Bronchial epithelial cell (primary cell): ENCODE measurements at regions not wholly inside any gene's neighbourhood (a gene's known extent, or its start where the extent isn't known, plus 50 kb on each side); places are given as distances from the start of the nearest gene placed in this dataset.

Experiments
- DNase-seq: peaks from one replicate; pipeline ENCODE4 v3.0.0-alpha.2; 2010; ENCODE audit warnings: low read depth
- FAIRE-seq: peaks from 2 replicates; lab custom pipeline; 2011; peaks lifted over from hg19 to GRCh38; lab: Jason Lieb, UNC
- H3K27me3 ChIP-seq: 2 replicates; pipeline ENCODE4 v1.5.1; 2011; ENCODE audit warnings: low read length; ENCODE audit not compliant: control insufficient read depth, insufficient read depth
- H3K36me3 ChIP-seq: 2 replicates; pipeline ENCODE4 v1.5.1; 2011; ENCODE audit warnings: low read length; ENCODE audit not compliant: control insufficient read depth, insufficient read depth
- H3K4me3 ChIP-seq: 2 replicates; pipeline ENCODE4 v1.5.1; 2011; ENCODE audit warnings: mild to moderate bottlenecking, low read depth, low read length, control low read depth
- CTCF ChIP-seq: IDR thresholded peaks from 2 replicates; pipeline ENCODE4 v1.5.1; 2011; ENCODE audit warnings: mild to moderate bottlenecking, moderate library complexity, low read length, control low read depth, inconsistent platforms; ENCODE audit not compliant: insufficient read depth, severe bottlenecking

GRCh38 chr2:198452327-198452726, 647.9 kb downstream of the PLCL1 start:
- Histone ChIP-seq H3K27me3 (no peaks in the 10 kb centered on the region), H3K4me3 (no peak overlapping the region), H3K36me3 (no peaks in the 10 kb centered on the region)
- FAIRE-seq (no peak), DNase-seq (no peak)
- TF ChIP-seq CTCF = no peak

GRCh38 chr2:198448789-198449188, 644.4 kb downstream of the PLCL1 start:
- H3K27me3 ChIP-seq = no peaks in the 10 kb centered on the region
- H3K36me3 ChIP-seq = no peaks in the 10 kb centered on the region
- no peak for TF ChIP-seq CTCF
- DNase-seq (peak; percentile 79), FAIRE-seq (no peak)
- H3K4me3 ChIP-seq = no peak overlapping the region

- no peak for DNase-seq
- H3K27me3 ChIP-seq = no peaks in the 10 kb centered on the region
- FAIRE-seq = no peak
- H3K36me3 ChIP-seq = no peaks in the 10 kb centered on the region
- no peak for TF ChIP-seq CTCF
- H3K4me3 ChIP-seq = no peak overlapping the region
Measured at GRCh38 chr2:198444800-198445287, 640.5 kb downstream of the PLCL1 start.

- FAIRE-seq (no peak), DNase-seq (peak; percentile 22)
Measured at GRCh38 chr2:198441901-198442300, 637.5 kb downstream of the PLCL1 start.

GRCh38 chr2:198441246-198441645, 636.9 kb downstream of the PLCL1 start:
- Histone ChIP-seq H3K27me3 (no peaks in the 10 kb centered on the region), H3K4me3 (no peak overlapping the region), H3K36me3 (no peaks in the 10 kb centered on the region)
- FAIRE-seq = no peak
- peak; percentile 71 for DNase-seq
- no peak for TF ChIP-seq CTCF

More at GRCh38 chr2:198441901-198442300, 637.5 kb downstream of the PLCL1 start:
- Histone ChIP-seq H3K36me3 (no peaks in the 10 kb centered on the region), H3K4me3 (no peak overlapping the region), H3K27me3 (no peaks in the 10 kb centered on the region)
- no peak for TF ChIP-seq CTCF

- TF ChIP-seq CTCF = no peak
- peak; percentile 37 for DNase-seq
Measured at GRCh38 chr2:198440833-198441232, 636.4 kb downstream of the PLCL1 start.

More at GRCh38 chr2:198440833-198441232, 636.4 kb downstream of the PLCL1 start:
- no peaks in the 10 kb centered on the region for H3K36me3 ChIP-seq
- H3K27me3 ChIP-seq = no peaks in the 10 kb centered on the region
- FAIRE-seq = no peak
- H3K4me3 ChIP-seq = no peak overlapping the region
